HCT116 (cell line): ENCODE measurements at regions not wholly inside any gene's neighbourhood (a gene's known extent, or its start where the extent isn't known, plus 50 kb on each side); places are given as distances from the start of the nearest gene placed in this dataset.

Experiments used
- ATAC-seq: fragments of 200-7000 bp; cut with Tn5 transposase; 2 replicates; pipeline ENCODE4 v1.9.1; 2020; ENCODE audit warnings: mild to moderate bottlenecking, moderate library complexity
- BruUV-seq: library from RNA; stranded (reverse); fragments of 400-500 nt; replicated peaks from 2 replicates; lab custom pipeline; 2021; lab: Mats Ljungman, UMichigan
- CTCF ChIA-PET: fragments of 300-600 bp; sonication (Branson Sonifier 250); formaldehyde crosslinking; loops from one replicate; lab custom pipeline; 2021; ENCODE audit warnings: antibody characterized with exemption; lab: Charles Lee
- POLR2A ChIA-PET: fragments of 300-600, 350-600 bp; sonication (Branson Sonifier 250); formaldehyde crosslinking; loops from one replicate; lab custom pipeline; 2021; ENCODE audit warnings: antibody characterized with exemption; lab: Charles Lee
- RAD21 ChIA-PET, 2 experiments: fragments of 300-600 bp; sonication (Branson Sonifier 250); formaldehyde crosslinking; loops; one replicate each; lab custom pipeline; 2023; ENCODE audit warnings: low total read pairs in 2 of 2; ENCODE audit not compliant: uncharacterized antibody in 2 of 2, unreplicated experiment in 2 of 2, low non-redundant PET in 1 of 2; lab: Charles Lee
- DNase-seq: peaks from one replicate; pipeline ENCODE4 v3.0.0-alpha.2; 2010; ENCODE audit warnings: low read depth, low spot score
- H2AFZ ChIP-seq: fragments of 200-600 bp; shearing (Covaris generic), sonication (generic); 2 replicates; pipeline ENCODE4 v1.6.1; 2017; ENCODE audit warnings: low read depth, mixed run types, mixed read lengths, antibody characterized with exemption, low read length; ENCODE audit not compliant: poor library complexity, severe bottlenecking
- H3K27ac ChIP-seq: 2 replicates; pipeline ENCODE4 v1.5.1; 2012; ENCODE audit warnings: low read depth, low read length
- H3K27me3 ChIP-seq: fragments of 200-600 bp; sonication (generic); 2 replicates; pipeline ENCODE4 v1.6.1; 2016; ENCODE audit warnings: mixed run types, low read length, mixed read lengths; ENCODE audit not compliant: insufficient read depth
- H3K36me3 ChIP-seq, 2 experiments: fragments of 200-500 bp in 1 of 2; fragments of 200-600 bp in 1 of 2; sonication (Bioruptor generic) in 1 of 2; sonication (generic) in 1 of 2; 2 replicates each; pipeline versions ENCODE4 v1.5.1 to v1.6.1; 2014 to 2016; ENCODE audit warnings: low read length in 2 of 2, inconsistent platforms in 1 of 2, mixed read lengths in 1 of 2, mixed run types in 1 of 2; ENCODE audit not compliant: insufficient read depth in 2 of 2, control insufficient read depth in 1 of 2
- H3K4me1 ChIP-seq, 2 experiments: fragments of 200-600 bp in 1 of 2; sonication (generic) in 1 of 2; 2 replicates each; pipeline versions ENCODE4 v1.5.1 to v1.6.1; 2012 to 2017; ENCODE audit warnings: low read length in 2 of 2, inconsistent platforms in 1 of 2, mild to moderate bottlenecking in 1 of 2, mixed read lengths in 1 of 2, mixed run types in 1 of 2, moderate library complexity in 1 of 2; ENCODE audit not compliant: insufficient read depth in 2 of 2, control insufficient read depth in 1 of 2
- H3K4me2 ChIP-seq: fragments of 200-600 bp; sonication (generic); 2 replicates; pipeline ENCODE4 v1.6.1; 2017; ENCODE audit warnings: mixed run types, low read length, mixed read lengths
- H3K4me3 ChIP-seq, 2 experiments: fragments of 200-600 bp in 1 of 2; sonication (generic) in 1 of 2; replicated peaks in 1 of 2; 2 replicates each; pipeline ENCODE4 v1.5.1; 2011 to 2016; ENCODE audit warnings: low read length in 2 of 2, control low read depth in 1 of 2, low read depth in 1 of 2, mild to moderate bottlenecking in 1 of 2, mixed read lengths in 1 of 2, mixed run types in 1 of 2
- H3K79me2 ChIP-seq: fragments of 200-600 bp; sonication (generic); 2 replicates; pipeline ENCODE4 v1.6.1; 2017; ENCODE audit warnings: mild to moderate bottlenecking, mixed run types, low read length, moderate library complexity, mixed read lengths; ENCODE audit not compliant: insufficient read depth
- H3K9ac ChIP-seq: fragments of 200-600 bp; sonication (generic); 2 replicates; pipeline ENCODE4 v1.6.1; 2016; ENCODE audit warnings: low read length, mixed read lengths
- H3K9me2 ChIP-seq: fragments of 200-600 bp; sonication (generic), shearing (Covaris generic); 2 replicates; pipeline ENCODE4 v1.6.1; 2017; ENCODE audit warnings: mixed run types, mild to moderate bottlenecking, moderate library complexity; ENCODE audit not compliant: insufficient read depth
- H3K9me3 ChIP-seq, 2 experiments: fragments of 200-500 bp in 1 of 2; fragments of 200-600 bp in 1 of 2; sonication (Bioruptor generic) in 1 of 2; sonication (generic) in 1 of 2; 2 replicates each; pipeline ENCODE4 v1.6.1; 2014 to 2017; ENCODE audit warnings: low read length in 2 of 2, mixed read lengths in 2 of 2, inconsistent platforms in 1 of 2, low read depth in 1 of 2, mild to moderate bottlenecking in 1 of 2, mixed run types in 1 of 2, moderate library complexity in 1 of 2; ENCODE audit not compliant: control insufficient read depth in 1 of 2, insufficient read depth in 1 of 2
- H4K20me1 ChIP-seq: fragments of 200-600 bp; sonication (generic), shearing (Covaris generic); 2 replicates; pipeline ENCODE4 v1.6.1; 2017; ENCODE audit warnings: mixed run types, mild to moderate bottlenecking, moderate library complexity; ENCODE audit not compliant: insufficient read depth
- ATF3 ChIP-seq: IDR thresholded peaks from 2 replicates; pipeline ENCODE4 v1.6.1; 2012
- CBX3 ChIP-seq: IDR thresholded peaks from 2 replicates; pipeline ENCODE4 v1.6.1; 2012; ENCODE audit warnings: low read depth
- CEBPB ChIP-seq: IDR thresholded peaks from 2 replicates; pipeline ENCODE4 v1.6.1; 2012; ENCODE audit warnings: low read depth
- EGR1 ChIP-seq: IDR thresholded peaks from 2 replicates; pipeline ENCODE4 v1.6.1; 2012; ENCODE audit warnings: low read depth
- ELF1 ChIP-seq: IDR thresholded peaks from 2 replicates; pipeline ENCODE4 v1.6.1; 2012; ENCODE audit warnings: low read depth, borderline replicate concordance
- EZH2 ChIP-seq: fragments of 200-600 bp; sonication (generic); IDR thresholded peaks from 2 replicates; pipeline ENCODE4 v1.6.1; 2017; ENCODE audit warnings: antibody characterized with exemption, mixed run types
- EZH2phosphoT487 ChIP-seq: fragments of 200-600 bp; IDR thresholded peaks from 2 replicates; pipeline ENCODE4 v1.6.1; 2018; ENCODE audit warnings: antibody characterized with exemption, borderline replicate concordance
- FOSL1 ChIP-seq: IDR thresholded peaks from 2 replicates; pipeline ENCODE4 v1.6.1; 2012; ENCODE audit warnings: low read depth
- JUND ChIP-seq: IDR thresholded peaks from 2 replicates; pipeline ENCODE4 v1.6.1; 2012
- MAX ChIP-seq: IDR thresholded peaks from 2 replicates; pipeline ENCODE4 v1.6.1; 2012
- POLR2AphosphoS5 ChIP-seq: IDR thresholded peaks from 2 replicates; pipeline ENCODE4 v1.6.1; 2011; ENCODE audit warnings: mild to moderate bottlenecking, low read depth, low read length, moderate library complexity
- RAD21 ChIP-seq: IDR thresholded peaks from 2 replicates; pipeline ENCODE4 v1.6.1; 2012; ENCODE audit warnings: low read depth, mild to moderate bottlenecking
- SIN3A ChIP-seq: IDR thresholded peaks from 2 replicates; pipeline ENCODE4 v1.6.1; 2012; ENCODE audit warnings: low read depth
- SP1 ChIP-seq: IDR thresholded peaks from 2 replicates; pipeline ENCODE4 v1.6.1; 2012; ENCODE audit warnings: low read depth
- SRF ChIP-seq: IDR thresholded peaks from 2 replicates; pipeline ENCODE4 v1.6.1; 2012; ENCODE audit warnings: low read depth
- YY1 ChIP-seq: IDR thresholded peaks from 2 replicates; pipeline ENCODE4 v1.6.1; 2011; ENCODE audit warnings: low read length, low read depth, moderate library complexity, mild to moderate bottlenecking; ENCODE audit not compliant: insufficient replicate concordance; ENCODE audit errors: extremely low read depth
- ZFX ChIP-seq: fragments of 450-650 bp; IDR thresholded peaks from 2 replicates; pipeline ENCODE4 v1.6.1; 2017
- ZNF274 ChIP-seq: fragments of 200-500 bp; sonication (Bioruptor generic); IDR thresholded peaks from 2 replicates; pipeline ENCODE4 v1.6.1; 2014; ENCODE audit warnings: mild to moderate bottlenecking, low read depth, low read length, inconsistent platforms
- intact Hi-C: fragments of 100-400 bp; cut with micrococcal nuclease; formaldehyde crosslinking; loops from 2 replicates; pipeline ENCODE4 v1.10.0; 2022
- TF ChIP-seq, protein P1 (sequence below): IDR thresholded peaks from 2 replicates; pipeline ENCODE4 v1.6.1; 2011; ENCODE audit warnings: mild to moderate bottlenecking, low read length, moderate library complexity; ENCODE audit not compliant: insufficient replicate concordance; ENCODE audit errors: extremely low read depth
- TF ChIP-seq, protein P2 (sequence below): IDR thresholded peaks from 2 replicates; pipeline ENCODE4 v1.6.1; 2012; ENCODE audit warnings: low read depth

- H3K4me3 ChIP-seq = no peak overlapping the region
- CTCF ChIA-PET = no interaction called here
- no peaks in the 10 kb centered on the region for H4K20me1 ChIP-seq
- H3K27me3 ChIP-seq = 0 out of 2 replicates have a peak, but pooled peaks cover 3% of the 10 kb centered on the region
- no peaks in the 10 kb centered on the region for H3K9me2 ChIP-seq
- TF ChIP-seq, protein P1, sequence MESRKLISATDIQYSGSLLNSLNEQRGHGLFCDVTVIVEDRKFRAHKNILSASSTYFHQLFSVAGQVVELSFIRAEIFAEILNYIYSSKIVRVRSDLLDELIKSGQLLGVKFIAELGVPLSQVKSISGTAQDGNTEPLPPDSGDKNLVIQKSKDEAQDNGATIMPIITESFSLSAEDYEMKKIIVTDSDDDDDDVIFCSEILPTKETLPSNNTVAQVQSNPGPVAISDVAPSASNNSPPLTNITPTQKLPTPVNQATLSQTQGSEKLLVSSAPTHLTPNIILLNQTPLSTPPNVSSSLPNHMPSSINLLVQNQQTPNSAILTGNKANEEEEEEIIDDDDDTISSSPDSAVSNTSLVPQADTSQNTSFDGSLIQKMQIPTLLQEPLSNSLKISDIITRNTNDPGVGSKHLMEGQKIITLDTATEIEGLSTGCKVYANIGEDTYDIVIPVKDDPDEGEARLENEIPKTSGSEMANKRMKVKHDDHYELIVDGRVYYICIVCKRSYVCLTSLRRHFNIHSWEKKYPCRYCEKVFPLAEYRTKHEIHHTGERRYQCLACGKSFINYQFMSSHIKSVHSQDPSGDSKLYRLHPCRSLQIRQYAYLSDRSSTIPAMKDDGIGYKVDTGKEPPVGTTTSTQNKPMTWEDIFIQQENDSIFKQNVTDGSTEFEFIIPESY = no peak
- TF ChIP-seq ZFX (no peak), EZH2 (no peak), EGR1 (no peak), MAX (no peak), SRF (no peak), ATF3 (no peak), CEBPB (no peak), ELF1 (no peak), EZH2phosphoT487 (no peak), ZNF274 (no peak), YY1 (no peak), FOSL1 (no peak), JUND (no peak), CBX3 (no peak), RAD21 (no peak), SP1 (no peak), POLR2AphosphoS5 (no peak), SIN3A (no peak)
- TF ChIP-seq, protein P2, sequence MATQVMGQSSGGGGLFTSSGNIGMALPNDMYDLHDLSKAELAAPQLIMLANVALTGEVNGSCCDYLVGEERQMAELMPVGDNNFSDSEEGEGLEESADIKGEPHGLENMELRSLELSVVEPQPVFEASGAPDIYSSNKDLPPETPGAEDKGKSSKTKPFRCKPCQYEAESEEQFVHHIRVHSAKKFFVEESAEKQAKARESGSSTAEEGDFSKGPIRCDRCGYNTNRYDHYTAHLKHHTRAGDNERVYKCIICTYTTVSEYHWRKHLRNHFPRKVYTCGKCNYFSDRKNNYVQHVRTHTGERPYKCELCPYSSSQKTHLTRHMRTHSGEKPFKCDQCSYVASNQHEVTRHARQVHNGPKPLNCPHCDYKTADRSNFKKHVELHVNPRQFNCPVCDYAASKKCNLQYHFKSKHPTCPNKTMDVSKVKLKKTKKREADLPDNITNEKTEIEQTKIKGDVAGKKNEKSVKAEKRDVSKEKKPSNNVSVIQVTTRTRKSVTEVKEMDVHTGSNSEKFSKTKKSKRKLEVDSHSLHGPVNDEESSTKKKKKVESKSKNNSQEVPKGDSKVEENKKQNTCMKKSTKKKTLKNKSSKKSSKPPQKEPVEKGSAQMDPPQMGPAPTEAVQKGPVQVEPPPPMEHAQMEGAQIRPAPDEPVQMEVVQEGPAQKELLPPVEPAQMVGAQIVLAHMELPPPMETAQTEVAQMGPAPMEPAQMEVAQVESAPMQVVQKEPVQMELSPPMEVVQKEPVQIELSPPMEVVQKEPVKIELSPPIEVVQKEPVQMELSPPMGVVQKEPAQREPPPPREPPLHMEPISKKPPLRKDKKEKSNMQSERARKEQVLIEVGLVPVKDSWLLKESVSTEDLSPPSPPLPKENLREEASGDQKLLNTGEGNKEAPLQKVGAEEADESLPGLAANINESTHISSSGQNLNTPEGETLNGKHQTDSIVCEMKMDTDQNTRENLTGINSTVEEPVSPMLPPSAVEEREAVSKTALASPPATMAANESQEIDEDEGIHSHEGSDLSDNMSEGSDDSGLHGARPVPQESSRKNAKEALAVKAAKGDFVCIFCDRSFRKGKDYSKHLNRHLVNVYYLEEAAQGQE = no peak
- TF ChIP-seq, all 23 proteins: peak for 0
- H3K9ac ChIP-seq = no peak overlapping the region
- no peak overlapping the region for H2AFZ ChIP-seq
- ATAC-seq (no peak), DNase-seq (no peak)
- H3K79me2 ChIP-seq = no peaks in the 10 kb centered on the region
- ChIA-PET POLR2A (no interaction called here), RAD21 (no interaction called here)
- H3K27ac ChIP-seq = no peak overlapping the region
- BruUV-seq = no TSS peak
- H3K4me2 ChIP-seq = no peak overlapping the region
- intact Hi-C loops = no loop called here
- no peaks in the 10 kb centered on the region; a peak in 1 of 4 replicates for H3K4me1 ChIP-seq
- no peaks in the 10 kb centered on the region for H3K9me3 ChIP-seq
- no peaks in the 10 kb centered on the region for H3K36me3 ChIP-seq
Observed at GRCh38 chr12:127277882-127278281, 989.1 kb upstream of the TMEM132C start.
